Fibroblast of lung (primary cell): ENCODE measurements at regions not wholly inside any gene's neighbourhood (a gene's known extent, or its start where the extent isn't known, plus 50 kb on each side); places are given as distances from the start of the nearest gene placed in this dataset.

Experiments
- DNase-seq, 2 donors: peaks; one replicate each; pipeline versions ENCODE4 v3.0.0 to v3.0.0-alpha.2; 2010; ENCODE audit warnings: low read depth in 2 of 2
- H2AFZ ChIP-seq: 2 replicates; pipeline ENCODE4 v1.5.1; 2012; ENCODE audit warnings: low read length, control low read depth, inconsistent platforms
- H3K27ac ChIP-seq: 2 replicates; pipeline ENCODE4 v1.5.1; 2011; ENCODE audit warnings: low read length, control low read depth; ENCODE audit not compliant: insufficient read depth
- H3K27me3 ChIP-seq: 2 replicates; pipeline ENCODE4 v1.5.1; 2011; ENCODE audit warnings: mild to moderate bottlenecking, low read length; ENCODE audit not compliant: control insufficient read depth, insufficient read depth
- H3K36me3 ChIP-seq: 2 replicates; pipeline ENCODE4 v1.5.1; 2011; ENCODE audit warnings: low read length; ENCODE audit not compliant: control insufficient read depth, insufficient read depth
- H3K4me1 ChIP-seq: 2 replicates; pipeline ENCODE4 v1.5.1; 2011; ENCODE audit warnings: low read length; ENCODE audit not compliant: control insufficient read depth, insufficient read depth; ENCODE audit errors: extremely low read depth
- H3K4me2 ChIP-seq: 2 replicates; pipeline ENCODE4 v1.5.1; 2011; ENCODE audit warnings: low read length, control low read depth; ENCODE audit not compliant: insufficient read depth; ENCODE audit errors: extremely low read depth
- H3K4me3 ChIP-seq, 4 experiments: fragments of 200-600 bp in 1 of 4; sonication (generic) in 1 of 4; replicated peaks in 1 of 4; 2 replicates each; pipeline ENCODE4 v1.5.1; 2011 to 2016; ENCODE audit warnings: low read length in 4 of 4, low read depth in 3 of 4, mild to moderate bottlenecking in 3 of 4, control low read depth in 2 of 4, inconsistent platforms in 1 of 4, mixed read lengths in 1 of 4; ENCODE audit not compliant: insufficient read depth in 1 of 4; ENCODE audit errors: control extremely low read depth in 1 of 4
- H3K79me2 ChIP-seq: 2 replicates; pipeline ENCODE4 v1.5.1; 2012; ENCODE audit warnings: mild to moderate bottlenecking, low read length, inconsistent platforms; ENCODE audit not compliant: control insufficient read depth, insufficient read depth
- H3K9ac ChIP-seq: 2 replicates; pipeline ENCODE4 v1.5.1; 2011; ENCODE audit warnings: mild to moderate bottlenecking, low read length, control low read depth; ENCODE audit not compliant: insufficient read depth
- H3K9me3 ChIP-seq: 2 replicates; pipeline ENCODE4 v1.5.1; 2012; ENCODE audit warnings: low read depth, low read length; ENCODE audit not compliant: control insufficient read depth, insufficient read depth
- H4K20me1 ChIP-seq: 2 replicates; pipeline ENCODE4 v1.5.1; 2011; ENCODE audit warnings: low read length; ENCODE audit not compliant: control insufficient read depth, insufficient read depth; ENCODE audit errors: extremely low read depth
- CTCF ChIP-seq, 2 donors: IDR thresholded peaks in 1 of 2; conservative IDR thresholded peaks in 1 of 2; 1 replicate in 1 of 2; 2 replicates in 1 of 2; pipeline ENCODE4 v1.5.1; 2011 to 2012; ENCODE audit warnings: low read length in 2 of 2, control low read depth in 1 of 2, inconsistent platforms in 1 of 2, low read depth in 1 of 2, mild to moderate bottlenecking in 1 of 2
- EZH2 ChIP-seq: IDR thresholded peaks from 2 replicates; pipeline ENCODE4 v1.5.1; 2012; ENCODE audit warnings: low read length, control low read depth, mild to moderate bottlenecking; ENCODE audit errors: missing control alignments

DNA sequence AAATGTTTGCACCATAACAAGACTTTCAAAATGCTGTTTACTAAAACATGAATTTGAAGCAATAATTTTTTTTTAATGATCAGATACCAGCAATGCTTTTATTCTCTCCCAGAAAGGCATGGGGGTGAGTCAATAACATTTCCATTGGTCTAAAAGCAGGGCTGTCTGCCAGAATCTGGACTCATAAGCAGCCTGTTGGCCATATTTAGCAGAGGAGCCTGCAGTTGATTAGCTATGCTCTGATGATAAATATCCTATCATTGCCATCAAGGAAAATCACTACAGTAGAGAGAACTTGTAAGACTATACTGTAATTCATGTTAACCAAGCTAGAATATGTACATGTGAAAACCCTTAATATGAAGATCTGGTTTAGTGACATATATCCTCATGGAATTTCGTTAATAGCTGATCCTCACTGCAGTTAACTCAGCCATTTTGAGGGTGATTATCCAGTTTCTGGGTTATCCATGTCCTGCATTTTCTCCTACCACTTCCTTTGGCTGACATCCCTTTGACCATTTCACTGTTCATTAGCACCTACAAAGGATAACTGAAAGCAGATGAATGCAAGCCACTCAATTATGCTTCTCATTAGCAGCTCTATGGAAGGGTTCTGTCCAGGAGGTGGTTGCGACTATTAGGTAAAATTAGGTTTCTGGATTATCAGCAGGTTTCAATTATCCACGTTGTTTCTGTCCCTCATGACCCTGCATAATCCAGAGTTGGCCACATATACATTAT, 72.9 kb upstream of the DIAPH2 start:
- H3K79me2 ChIP-seq = no peaks in the 10 kb centered on the region
- no peaks in the 10 kb centered on the region for H4K20me1 ChIP-seq
- H3K9ac ChIP-seq = no peak overlapping the region
- H3K4me1 ChIP-seq = no peaks in the 10 kb centered on the region
- H3K27ac ChIP-seq = no peak overlapping the region
- H3K9me3 ChIP-seq = no peaks in the 10 kb centered on the region
- peak; percentile 13 to 39 for DNase-seq
- H3K36me3 ChIP-seq = no peaks in the 10 kb centered on the region
- TF ChIP-seq EZH2 = no peak
- no peak for TF ChIP-seq CTCF (conservative IDR thresholded peaks at IDR 0.05 in 1 of 2, IDR thresholded peaks at IDR 0.05 in 1 of 2; ENCODE audit: low read depth in 1 of 2, low read length in 2 of 2)
- H2AFZ ChIP-seq = no peak overlapping the region
- no peak overlapping the region for H3K4me3 ChIP-seq
- no peak overlapping the region for H3K4me2 ChIP-seq
- no peaks in the 10 kb centered on the region for H3K27me3 ChIP-seq

- Histone ChIP-seq H2AFZ (no peak overlapping the region), H3K27ac (no peak overlapping the region), H3K4me1 (no peaks in the 10 kb centered on the region), H4K20me1 (no peaks in the 10 kb centered on the region), H3K9me3 (no peaks in the 10 kb centered on the region), H3K9ac (no peak overlapping the region), H3K36me3 (no peaks in the 10 kb centered on the region), H3K4me2 (no peak overlapping the region), H3K4me3 (no peak overlapping the region), H3K27me3 (no peaks in the 10 kb centered on the region), H3K79me2 (no peaks in the 10 kb centered on the region)
- TF ChIP-seq CTCF (conservative IDR thresholded peaks at IDR 0.05 in 1 of 2, IDR thresholded peaks at IDR 0.05 in 1 of 2; ENCODE audit: low read depth in 1 of 2, low read length in 2 of 2) (no peak), EZH2 (no peak)
- DNase-seq = peak in 1 of 2 donors; percentile 21
Observed at GRCh38 chrX:96615448-96615847, 69.2 kb upstream of the DIAPH2 start.

DNA sequence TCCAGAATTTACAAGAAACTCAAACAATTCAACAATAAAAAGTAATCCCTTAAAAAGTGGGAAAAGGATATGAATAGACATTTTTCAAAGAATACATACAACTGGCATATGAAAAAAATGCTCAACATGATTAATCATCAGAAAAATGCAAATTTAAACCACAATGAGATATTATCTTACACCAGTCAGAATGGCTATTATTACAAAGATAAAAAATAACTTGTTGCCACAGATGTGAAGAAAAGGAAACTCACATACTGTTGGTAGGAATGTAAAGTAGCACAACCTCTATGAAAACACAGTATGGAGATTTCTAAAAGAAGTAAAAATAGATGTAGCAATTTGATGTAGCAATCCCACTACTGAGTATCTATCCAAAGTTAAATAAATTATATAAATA, 65.1 kb upstream of the DIAPH2 start:
- peak; percentile 11 to 19 for DNase-seq
- Histone ChIP-seq H3K4me3 (no peak overlapping the region), H3K27ac (no peak overlapping the region), H3K9ac (no peak overlapping the region), H4K20me1 (no peaks in the 10 kb centered on the region), H3K4me1 (no peaks in the 10 kb centered on the region), H3K9me3 (no peaks in the 10 kb centered on the region), H3K36me3 (no peaks in the 10 kb centered on the region), H3K4me2 (no peak overlapping the region), H2AFZ (no peak overlapping the region), H3K79me2 (no peaks in the 10 kb centered on the region), H3K27me3 (no peaks in the 10 kb centered on the region)
- no peak for TF ChIP-seq CTCF (conservative IDR thresholded peaks at IDR 0.05 in 1 of 2, IDR thresholded peaks at IDR 0.05 in 1 of 2; ENCODE audit: low read depth in 1 of 2, low read length in 2 of 2)
- TF ChIP-seq EZH2 = no peak
